ENCODE measurements at regions not wholly inside any gene's neighbourhood (a gene's known extent, or its start where the extent isn't known, plus 50 kb on each side); places are given as distances from the start of the nearest gene placed in this dataset.

DNA sequence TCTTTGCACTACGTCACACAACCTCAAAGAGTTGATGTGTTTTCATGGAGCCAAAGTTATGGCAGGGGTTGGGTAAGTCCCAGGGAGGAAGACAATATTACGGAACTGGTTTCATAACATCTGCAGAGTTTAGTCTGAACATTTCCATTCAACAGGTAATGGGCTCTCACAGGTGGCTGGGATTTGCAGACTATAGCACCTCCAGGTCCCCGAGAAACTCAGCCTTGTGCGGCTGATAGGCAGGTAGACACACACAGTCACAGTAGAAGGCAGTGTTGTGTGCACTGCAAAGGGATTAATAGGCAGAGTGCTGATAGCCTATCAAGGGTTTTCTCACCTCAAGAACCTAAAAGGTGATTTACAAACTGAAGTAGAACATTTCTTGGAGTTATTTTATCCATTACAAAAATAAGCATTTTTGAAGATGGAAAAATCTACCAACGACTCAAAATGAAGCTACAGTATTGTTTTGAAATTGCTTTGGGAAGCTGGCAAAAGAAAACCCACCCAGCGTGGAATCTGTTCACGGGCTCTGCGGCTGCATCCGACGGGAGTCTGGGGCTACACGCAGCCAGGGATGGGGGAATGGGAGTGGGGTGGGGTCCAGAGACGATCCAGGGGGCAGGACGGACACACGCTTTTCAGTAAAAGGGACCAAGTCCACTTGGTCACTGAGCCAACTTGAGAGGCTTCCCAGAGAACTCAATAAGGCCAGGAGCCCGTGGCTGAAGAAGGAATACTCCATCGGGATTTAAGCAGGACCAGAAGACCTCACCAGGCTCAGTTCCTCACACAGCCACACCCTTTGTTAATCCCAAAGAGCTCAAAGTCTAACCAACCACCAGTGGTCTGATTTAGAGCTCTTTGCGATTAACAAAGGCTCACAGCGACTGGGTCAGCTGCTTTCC lies 82.9 kb downstream of the CHRNA1 start:
- Histone ChIP-seq H3K9me3 (ENCODE audit: control insufficient read depth, insufficient read depth, low read length) (no peaks in the 10 kb centered on the region), H3K4me2 (ENCODE audit: low read length) (peak overlapping the region; percentile 86), H3K79me2 (ENCODE audit: control insufficient read depth, low read length) (no peaks in the 10 kb centered on the region), H3K9me2 (replicated peaks; ENCODE audit: control insufficient read depth, low read length) (no peaks in the 10 kb centered on the region), H3K36me3 (ENCODE audit: control insufficient read depth, low read length) (no peaks in the 10 kb centered on the region), H3K4me1 (ENCODE audit: control insufficient read depth, low read length) (peaks cover 19% of the 10 kb centered on the region), H3K27me3 (ENCODE audit: control insufficient read depth, low read length) (peaks cover 32% of the 10 kb centered on the region), H3K4me3 (ENCODE audit: low read length) (peak overlapping the region; percentile 80), H4K20me1 (ENCODE audit: control insufficient read depth, insufficient read depth, low read depth, low read length) (no peaks in the 10 kb centered on the region), H3F3A (ENCODE audit: control insufficient read depth, insufficient read depth) (no peaks in the 10 kb centered on the region; the same call in 1 of the 2 replicates), H3K27ac (ENCODE audit: low read depth, low read length) (no peak overlapping the region)
- TF ChIP-seq, protein P1, sequence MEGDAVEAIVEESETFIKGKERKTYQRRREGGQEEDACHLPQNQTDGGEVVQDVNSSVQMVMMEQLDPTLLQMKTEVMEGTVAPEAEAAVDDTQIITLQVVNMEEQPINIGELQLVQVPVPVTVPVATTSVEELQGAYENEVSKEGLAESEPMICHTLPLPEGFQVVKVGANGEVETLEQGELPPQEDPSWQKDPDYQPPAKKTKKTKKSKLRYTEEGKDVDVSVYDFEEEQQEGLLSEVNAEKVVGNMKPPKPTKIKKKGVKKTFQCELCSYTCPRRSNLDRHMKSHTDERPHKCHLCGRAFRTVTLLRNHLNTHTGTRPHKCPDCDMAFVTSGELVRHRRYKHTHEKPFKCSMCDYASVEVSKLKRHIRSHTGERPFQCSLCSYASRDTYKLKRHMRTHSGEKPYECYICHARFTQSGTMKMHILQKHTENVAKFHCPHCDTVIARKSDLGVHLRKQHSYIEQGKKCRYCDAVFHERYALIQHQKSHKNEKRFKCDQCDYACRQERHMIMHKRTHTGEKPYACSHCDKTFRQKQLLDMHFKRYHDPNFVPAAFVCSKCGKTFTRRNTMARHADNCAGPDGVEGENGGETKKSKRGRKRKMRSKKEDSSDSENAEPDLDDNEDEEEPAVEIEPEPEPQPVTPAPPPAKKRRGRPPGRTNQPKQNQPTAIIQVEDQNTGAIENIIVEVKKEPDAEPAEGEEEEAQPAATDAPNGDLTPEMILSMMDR (IDR thresholded peaks at IDR 0.05; ENCODE audit: low read depth, low read length, poor library complexity, severe bottlenecking): no peak
- no peak for TF ChIP-seq EZH2phosphoT487 (IDR thresholded peaks at IDR 0.05; ENCODE audit: borderline replicate concordance, low read length)

DNA sequence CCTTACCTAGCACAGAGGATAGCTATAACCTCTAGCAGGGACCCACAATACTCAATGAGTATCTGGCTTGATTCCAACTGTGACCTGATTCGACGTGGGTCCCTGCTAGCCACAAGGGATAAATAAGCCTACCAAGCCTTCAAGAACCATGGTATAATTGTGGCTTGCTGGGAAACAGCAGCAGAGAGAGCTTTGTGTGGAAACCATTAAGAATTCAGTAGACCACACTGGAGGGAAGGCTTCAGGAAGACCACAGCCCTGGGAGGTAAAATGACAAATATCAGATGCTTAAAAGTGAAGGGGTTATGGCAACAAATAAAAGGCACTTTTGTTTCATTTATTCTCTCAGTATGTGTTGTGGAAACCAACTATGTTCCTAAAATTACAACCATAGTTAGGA lies 82.6 kb upstream of the WIPF1 start:
- no peak for TF ChIP-seq EZH2phosphoT487 (IDR thresholded peaks at IDR 0.05; ENCODE audit: borderline replicate concordance, low read length)
- TF ChIP-seq, protein P1 (IDR thresholded peaks at IDR 0.05; ENCODE audit: low read depth, low read length, poor library complexity, severe bottlenecking): no peak
- Histone ChIP-seq H3K9me2 (replicated peaks; ENCODE audit: control insufficient read depth, low read length) (no peaks in the 10 kb centered on the region), H3K9me3 (ENCODE audit: control insufficient read depth, insufficient read depth, low read length) (no peaks in the 10 kb centered on the region), H3K4me1 (ENCODE audit: control insufficient read depth, low read length) (peaks cover 20% of the 10 kb centered on the region), H3K27ac (ENCODE audit: low read depth, low read length) (no peak overlapping the region), H3K4me2 (ENCODE audit: low read length) (no peak overlapping the region), H3K79me2 (ENCODE audit: control insufficient read depth, low read length) (no peaks in the 10 kb centered on the region), H3F3A (ENCODE audit: control insufficient read depth, insufficient read depth) (no peaks in the 10 kb centered on the region; the same call in 1 of the 2 replicates), H3K4me3 (ENCODE audit: low read length) (no peak overlapping the region), H4K20me1 (ENCODE audit: control insufficient read depth, insufficient read depth, low read depth, low read length) (no peaks in the 10 kb centered on the region), H3K27me3 (ENCODE audit: control insufficient read depth, low read length) (peaks cover 32% of the 10 kb centered on the region), H3K36me3 (ENCODE audit: control insufficient read depth, low read length) (no peaks in the 10 kb centered on the region)

- Histone ChIP-seq H3K27me3 (ENCODE audit: control insufficient read depth, low read length) (peaks cover 24% of the 10 kb centered on the region), H3K36me3 (ENCODE audit: control insufficient read depth, low read length) (no peaks in the 10 kb centered on the region), H3K4me2 (ENCODE audit: low read length) (no peak overlapping the region), H3K27ac (ENCODE audit: low read depth, low read length) (no peak overlapping the region), H3K9me2 (replicated peaks; ENCODE audit: control insufficient read depth, low read length) (no peaks in the 10 kb centered on the region), H4K20me1 (ENCODE audit: control insufficient read depth, insufficient read depth, low read depth, low read length) (no peaks in the 10 kb centered on the region), H3K9me3 (ENCODE audit: control insufficient read depth, insufficient read depth, low read length) (no peaks in the 10 kb centered on the region), H3K79me2 (ENCODE audit: control insufficient read depth, low read length) (no peaks in the 10 kb centered on the region), H3F3A (ENCODE audit: control insufficient read depth, insufficient read depth) (no peaks in the 10 kb centered on the region; the same call in 1 of the 2 replicates), H3K4me3 (ENCODE audit: low read length) (no peak overlapping the region), H3K4me1 (ENCODE audit: control insufficient read depth, low read length) (peaks cover 16% of the 10 kb centered on the region)
- TF ChIP-seq, protein P1 (IDR thresholded peaks at IDR 0.05; ENCODE audit: low read depth, low read length, poor library complexity, severe bottlenecking): no peak
- TF ChIP-seq EZH2phosphoT487 (IDR thresholded peaks at IDR 0.05; ENCODE audit: borderline replicate concordance, low read length): no peak
Measured at GRCh38 chr2:174678395-174678794, 80.8 kb upstream of the WIPF1 start.

Data from DOHH2 (cell line).